Kidney (tissue), 13 donors: ENCODE measurements at regions not wholly inside any gene's neighbourhood (a gene's known extent, or its start where the extent isn't known, plus 50 kb on each side); places are given as distances from the start of the nearest gene placed in this dataset.

ENCODE experiments used
- DNase-seq, 5 donors: peaks; one replicate each; pipeline ENCODE4 v3.0.0-alpha.2; 2013 to 2020
- FAIRE-seq: peaks from 2 replicates; lab custom pipeline; 2012; peaks lifted over from hg19 to GRCh38; lab: Jason Lieb, UNC
- H3K27ac ChIP-seq, 2 donors: one replicate each; pipeline ENCODE4 v1.7.0; 2013; ENCODE audit warnings: low read depth in 2 of 2, low read length in 2 of 2, inconsistent platforms in 1 of 2
- H3K27me3 ChIP-seq: one replicate; pipeline ENCODE4 v1.7.1; 2013; ENCODE audit warnings: low read length, inconsistent platforms; ENCODE audit not compliant: control insufficient read depth, insufficient read depth
- H3K36me3 ChIP-seq, 3 donors: one replicate each; pipeline versions ENCODE4 v1.7.0 to v1.7.1; 2013; ENCODE audit warnings: low read length in 3 of 3, control low read depth in 1 of 3, inconsistent platforms in 1 of 3; ENCODE audit not compliant: insufficient read depth in 3 of 3, control insufficient read depth in 2 of 3
- H3K4me1 ChIP-seq, 3 donors: one replicate each; pipeline versions ENCODE4 v1.7.0 to v1.7.1; 2013; ENCODE audit warnings: low read length in 3 of 3, inconsistent platforms in 1 of 3, low read depth in 1 of 3; ENCODE audit not compliant: control insufficient read depth in 2 of 3, insufficient read depth in 2 of 3
- H3K4me3 ChIP-seq, 3 donors: one replicate each; pipeline versions ENCODE4 v1.7.0 to v1.8.1; 2013; ENCODE audit warnings: low read length in 3 of 3, control low read depth in 1 of 3, inconsistent platforms in 1 of 3
- H3K9ac ChIP-seq, 3 donors: one replicate each; pipeline versions ENCODE4 v1.7.0 to v1.7.1; 2013; ENCODE audit warnings: low read length in 3 of 3, control low read depth in 1 of 3, inconsistent platforms in 1 of 3
- H3K9me3 ChIP-seq, 3 donors: one replicate each; pipeline versions ENCODE4 v1.7.0 to v1.7.1; 2013; ENCODE audit warnings: low read length in 3 of 3, control low read depth in 1 of 3, inconsistent platforms in 1 of 3; ENCODE audit not compliant: control insufficient read depth in 2 of 3, insufficient read depth in 1 of 3
- CTCF ChIP-seq: IDR thresholded peaks from 3 replicates; pipeline ENCODE4 v1.5.1; 2012; ENCODE audit warnings: mild to moderate bottlenecking, moderate library complexity, borderline replicate concordance; ENCODE audit not compliant: insufficient read depth; ENCODE audit errors: extremely low read depth
- intact Hi-C: fragments of 100-400 bp; cut with DNase I; formaldehyde crosslinking; loops from one replicate; pipeline ENCODE4 v1.11.1; 2022
- donor health status: control.
- donor health status: control.
- donor health status: control.
- donor health status: control.
- donor health status: control.
- donor health status: DM: yes; HTN: yes; CAD: no.
- donor health status: Normal renal cell carcinoma (clear cell type).

DNA sequence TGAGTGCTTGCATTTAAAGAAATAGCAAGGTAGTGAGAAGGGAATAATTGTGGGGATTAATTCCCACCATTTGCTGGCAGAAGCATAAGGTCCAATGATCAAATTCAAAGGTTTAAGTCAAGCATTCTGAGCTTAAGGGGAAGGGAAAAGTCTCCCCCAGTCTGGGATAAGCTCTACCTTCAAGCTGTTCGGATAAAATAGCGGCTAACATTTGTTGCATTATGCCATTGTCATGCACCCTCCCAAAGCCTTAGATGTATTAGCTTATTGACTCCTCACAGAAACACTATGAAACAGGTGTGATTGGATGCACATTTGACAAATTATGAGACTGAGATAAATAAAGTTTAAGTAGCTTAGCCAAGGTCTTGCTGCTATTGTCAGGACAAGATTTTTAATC, 52.2 kb upstream of the TGIF1 start:
- FAIRE-seq = no peak
- no peaks in the 10 kb centered on the region for H3K9me3 ChIP-seq
- no peak for TF ChIP-seq CTCF
- no peaks in the 10 kb centered on the region for H3K27me3 ChIP-seq
- H3K4me1 ChIP-seq = peaks cover 0 to 3% (median 0%) of the 10 kb centered on the region in 3 donors
- no peak overlapping the region for H3K27ac ChIP-seq
- DNase-seq = no peak
- no peak overlapping the region for H3K9ac ChIP-seq
- H3K4me3 ChIP-seq = no peak overlapping the region
- H3K36me3 ChIP-seq = no peaks in the 10 kb centered on the region
- intact Hi-C loops = no loop called here
